K562 (cell line): ENCODE measurements at regions not wholly inside any gene's neighbourhood (a gene's known extent, or its start where the extent isn't known, plus 50 kb on each side); places are given as distances from the start of the nearest gene placed in this dataset.

Experiments used
- ATAC-seq: fragments of 200-7000 bp; cut with Tn5 transposase; 3 replicates; pipeline ENCODE4 v1.9.1; 2020; ENCODE audit warnings: moderate library complexity
- BruUV-seq: library from RNA; stranded (reverse); fragments of 400-500 nt; replicated peaks from 2 replicates; lab custom pipeline; 2021; lab: Mats Ljungman, UMichigan
- CTCF ChIA-PET: fragments of 300-600 bp; formaldehyde crosslinking; extraction: SDS; loops from one replicate; lab custom pipeline; 2021; ENCODE audit warnings: low intra/inter-chr PET ratio; lab: Yijun Ruan, JAX
- POLR2A ChIA-PET: fragments of 300-600, 350-650 bp; sonication (Branson Sonifier 250); formaldehyde crosslinking; extraction: SDS; loops from one replicate; lab custom pipeline; 2021; ENCODE audit warnings: antibody characterized with exemption, inconsistent platforms; lab: Yijun Ruan, JAX
- DNase-seq, 4 experiments: peaks; one replicate each; pipeline versions ENCODE4 v3.0.0 to v3.0.0-alpha.2; 2011 to 2018; ENCODE audit warnings: low spot score in 3 of 4, mixed read lengths in 3 of 4; ENCODE audit errors: extremely low read depth in 1 of 4
- FAIRE-seq: peaks from 2 replicates; lab custom pipeline; 2011; peaks lifted over from hg19 to GRCh38; lab: Jason Lieb, UNC
- H2AFZ ChIP-seq: 2 replicates; pipeline ENCODE4 v1.6.0; 2011; ENCODE audit warnings: low read depth, low read length, control low read depth, inconsistent platforms
- H3K27ac ChIP-seq: fragments of 200-600 bp; 3 replicates; pipeline ENCODE4 v1.8.0; 2011; ENCODE audit warnings: low read depth, mild to moderate bottlenecking, control low read depth, inconsistent platforms, low read length, moderate library complexity, mixed read lengths; ENCODE audit errors: extremely low read depth
- H3K27me3 ChIP-seq, 2 experiments: fragments of 300-600 bp in 1 of 2; 2 replicates in 1 of 2; 3 replicates in 1 of 2; pipeline versions ENCODE4 v1.6.0 to v1.8.0; 2011; ENCODE audit warnings: inconsistent platforms in 2 of 2, low read length in 2 of 2, mild to moderate bottlenecking in 1 of 2, mixed read lengths in 1 of 2, moderate library complexity in 1 of 2; ENCODE audit not compliant: control insufficient read depth in 2 of 2, insufficient read depth in 2 of 2
- H3K36me3 ChIP-seq: fragments of 300-600 bp; 3 replicates; pipeline ENCODE4 v1.8.0; 2011; ENCODE audit warnings: mild to moderate bottlenecking, low read length, inconsistent platforms; ENCODE audit not compliant: control insufficient read depth, insufficient read depth
- H3K4me1 ChIP-seq, 2 experiments: fragments of 200-600 bp in 1 of 2; replicated peaks in 1 of 2; 2 replicates in 1 of 2; 3 replicates in 1 of 2; pipeline versions ENCODE4 v1.5.1 to v1.8.0; 2011; ENCODE audit warnings: inconsistent platforms in 2 of 2, low read length in 2 of 2, mild to moderate bottlenecking in 1 of 2, mixed read lengths in 1 of 2, moderate library complexity in 1 of 2; ENCODE audit not compliant: control insufficient read depth in 2 of 2, insufficient read depth in 2 of 2
- H3K4me2 ChIP-seq: 2 replicates; pipeline ENCODE4 v1.6.1; 2011; ENCODE audit warnings: low read length, control low read depth, inconsistent platforms, mixed read lengths; ENCODE audit not compliant: insufficient read depth
- H3K4me3 ChIP-seq: fragments of 200-600 bp; sonication (generic), shearing (Covaris generic); 2 replicates; pipeline ENCODE4 v1.5.1; 2016; ENCODE audit warnings: control low read depth, inconsistent platforms
- H3K79me2 ChIP-seq: fragments of 200-600 bp; 3 replicates; pipeline ENCODE4 v1.8.0; 2011; ENCODE audit warnings: low read length, inconsistent platforms; ENCODE audit not compliant: control insufficient read depth, insufficient read depth
- H3K9ac ChIP-seq, 2 experiments: 2 replicates each; pipeline versions ENCODE4 v1.6.0 to v1.6.1; 2011; ENCODE audit warnings: low read depth in 2 of 2, low read length in 2 of 2, control low read depth in 1 of 2, inconsistent platforms in 1 of 2, mild to moderate bottlenecking in 1 of 2, mixed read lengths in 1 of 2; ENCODE audit not compliant: insufficient read depth in 1 of 2
- H3K9me1 ChIP-seq: one replicate; pipeline ENCODE4 v1.6.0; 2011; ENCODE audit warnings: inconsistent platforms, mild to moderate bottlenecking, low read length, moderate library complexity; ENCODE audit not compliant: control insufficient read depth, insufficient read depth
- H3K9me3 ChIP-seq: replicated peaks from 2 replicates; pipeline ENCODE4 v1.5.1; 2011; ENCODE audit warnings: low read depth, low read length, inconsistent platforms; ENCODE audit not compliant: control insufficient read depth, insufficient read depth
- H4K20me1 ChIP-seq: replicated peaks from 2 replicates; pipeline ENCODE4 v1.6.1; 2011; ENCODE audit warnings: low read length, inconsistent platforms, mixed read lengths; ENCODE audit not compliant: control insufficient read depth, insufficient read depth
- CREB5 ChIP-seq: fragments of 250-450 bp; sonication (Bioruptor Pico); IDR thresholded peaks from 2 replicates; pipeline ENCODE4 v1.5.0; 2020; ENCODE audit warnings: mild to moderate bottlenecking
- GABPA ChIP-seq: fragments of 200-800 bp; sonication (Bioruptor generic); conservative IDR thresholded peaks from 2 replicates; pipeline ENCODE4 v1.6.1; 2016; ENCODE audit warnings: low read depth, missing genetic modification characterization, missing compliant biosample characterization
- ZNF263 ChIP-seq: sonication (generic); formaldehyde crosslinking; IDR thresholded peaks from 2 replicates; pipeline ENCODE4 v1.8.0; 2022; ENCODE audit warnings: mild to moderate bottlenecking, missing genetic modification reagents, borderline replicate concordance
- WGBS: fragments of 100-300 bp; shearing (Covaris generic); methylation state at CpG from one replicate; pipeline ENCODE4 v1.1.6; 2016; ENCODE audit warnings: low coverage, mixed read lengths; ENCODE audit not compliant: insufficient coverage; ENCODE audit errors: missing lambda C conversion rate; 5-methylcytosine and 5-hydroxymethylcytosine counted together
- in situ Hi-C: fragments of 300-500 bp; cut with MboI; formaldehyde crosslinking; loops from 4 replicates; pipeline ENCODE4 v1.15.0; 2018; ENCODE audit warnings: inconsistent platforms, mixed read lengths
- intact Hi-C: fragments of 100-400 bp; cut with micrococcal nuclease; formaldehyde crosslinking; loops from 2 replicates; pipeline ENCODE4 v1.14.2; 2022
- TF ChIP-seq, protein P1 (sequence below): sonication (generic); formaldehyde crosslinking; IDR thresholded peaks from 2 replicates; pipeline ENCODE4 v1.8.0; 2022; ENCODE audit warnings: mild to moderate bottlenecking, missing genetic modification reagents

DNA sequence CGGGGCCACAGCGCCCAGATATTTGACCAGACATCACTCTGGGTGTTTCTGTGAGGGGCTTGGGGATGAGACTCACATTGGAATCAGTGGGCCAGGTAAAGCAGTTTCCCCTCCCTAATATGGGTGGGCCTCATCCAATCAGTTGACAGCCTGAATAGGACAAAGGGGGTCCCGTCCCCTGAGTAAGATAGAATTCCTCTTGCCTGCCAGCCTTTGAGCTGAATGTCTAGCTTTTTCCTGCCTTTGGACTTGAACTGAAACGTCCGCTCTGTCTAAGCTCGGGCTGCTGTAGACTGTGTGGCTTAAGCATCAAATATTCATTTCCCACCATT is 88.8 kb upstream of the DIO3 start:
- Histone ChIP-seq H3K9ac (no peak overlapping the region), H3K9me1 (no peaks in the 10 kb centered on the region), H3K9me3 (no peaks in the 10 kb centered on the region), H3K4me1 (peaks cover 0 to 17% of the 10 kb centered on the region in 2 experiments; a peak in 2 of 5 replicates), H3K4me2 (no peak overlapping the region), H3K36me3 (no peaks in the 10 kb centered on the region), H4K20me1 (no peaks in the 10 kb centered on the region), H3K27me3 (peaks cover 0 to 62% of the 10 kb centered on the region in 2 experiments; a peak in 4 of 5 replicates), H3K27ac (no peak overlapping the region), H3K4me3 (no peak overlapping the region), H3K79me2 (no peaks in the 10 kb centered on the region), H2AFZ (no peak overlapping the region)
- ChIA-PET CTCF (no interaction called here), POLR2A (no interaction called here)
- in situ Hi-C loops, result no loop called here
- DNase-seq (no peak), FAIRE-seq (no peak), ATAC-seq (no peak)
- WGBS, result 11% methylated on average over 6 of the region's 6 CpGs
- intact Hi-C loops, result no loop called here
- no TSS peak for BruUV-seq
- no peak for TF ChIP-seq GABPA (tag)
- TF ChIP-seq, protein P1, sequence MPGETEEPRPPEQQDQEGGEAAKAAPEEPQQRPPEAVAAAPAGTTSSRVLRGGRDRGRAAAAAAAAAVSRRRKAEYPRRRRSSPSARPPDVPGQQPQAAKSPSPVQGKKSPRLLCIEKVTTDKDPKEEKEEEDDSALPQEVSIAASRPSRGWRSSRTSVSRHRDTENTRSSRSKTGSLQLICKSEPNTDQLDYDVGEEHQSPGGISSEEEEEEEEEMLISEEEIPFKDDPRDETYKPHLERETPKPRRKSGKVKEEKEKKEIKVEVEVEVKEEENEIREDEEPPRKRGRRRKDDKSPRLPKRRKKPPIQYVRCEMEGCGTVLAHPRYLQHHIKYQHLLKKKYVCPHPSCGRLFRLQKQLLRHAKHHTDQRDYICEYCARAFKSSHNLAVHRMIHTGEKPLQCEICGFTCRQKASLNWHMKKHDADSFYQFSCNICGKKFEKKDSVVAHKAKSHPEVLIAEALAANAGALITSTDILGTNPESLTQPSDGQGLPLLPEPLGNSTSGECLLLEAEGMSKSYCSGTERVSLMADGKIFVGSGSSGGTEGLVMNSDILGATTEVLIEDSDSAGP (CRISPR knock-in tag), result no peak
- no peak for TF ChIP-seq CREB5 (CRISPR knock-in tag)
- TF ChIP-seq ZNF263 (CRISPR knock-in tag), result no peak
